ENCODE measurements at regions not wholly inside any gene's neighbourhood (a gene's known extent, or its start where the extent isn't known, plus 50 kb on each side); places are given as distances from the start of the nearest gene placed in this dataset.

GRCh38 chr10:61024151-61024855 lies 80.3 kb upstream of the RHOBTB1 start:
- Mint-ChIP-seq H3K36me3 (no peaks in the 10 kb centered on the region), H3K9me3 (peaks cover 3% of the 10 kb centered on the region; the same call in 1 of the 2 replicates), H3K27ac (no peak overlapping the region), H3K27me3 (ENCODE audit: low read depth) (no peaks in the 10 kb centered on the region), H3K4me1 (peaks cover 7% of the 10 kb centered on the region), H3K4me3 (no peak overlapping the region)
- CTCF ChIA-PET: interaction anchor here (0.6 to 1.5 kb wide), 22 partner anchors 9 to 247 kb away, joined by 3 to 10 read pairs (median 3); no protein-coding TSS in a partner anchor
- TF ChIP-seq ZNF423 (CRISPR knock-in tag; IDR thresholded peaks at IDR 0.05): no peak
- TF ChIP-seq CREB1 (CRISPR knock-in tag; IDR thresholded peaks at IDR 0.05): no peak
- POLR2A ChIA-PET: no interaction called here
- no peak for ATAC-seq
- DNase-seq (ENCODE audit: low spot score): no peak

- H3K9me3 Mint-ChIP-seq: peaks cover 3% of the 10 kb centered on the region; the same call in 1 of the 2 replicates
- no peak for ATAC-seq
- H3K4me1 Mint-ChIP-seq: peaks cover 7% of the 10 kb centered on the region
- H3K27me3 Mint-ChIP-seq (ENCODE audit: low read depth): no peaks in the 10 kb centered on the region
- TF ChIP-seq PRDM15 (CRISPR knock-in tag; IDR thresholded peaks at IDR 0.05) (no peak), CREB1 (CRISPR knock-in tag; IDR thresholded peaks at IDR 0.05) (no peak), ATF3 (CRISPR knock-in tag; conservative IDR thresholded peaks at IDR 0.05) (no peak), CREM (CRISPR knock-in tag; IDR thresholded peaks at IDR 0.05) (no peak), AR (CRISPR knock-in tag; IDR thresholded peaks at IDR 0.05) (no peak), TEAD1 (CRISPR knock-in tag; IDR thresholded peaks at IDR 0.05) (no peak), ZBTB43 (CRISPR knock-in tag; IDR thresholded peaks at IDR 0.05) (no peak), ZNF281 (CRISPR knock-in tag; IDR thresholded peaks at IDR 0.05) (no peak), ATF6 (CRISPR knock-in tag; IDR thresholded peaks at IDR 0.05) (no peak), STAT6 (CRISPR knock-in tag; conservative IDR thresholded peaks at IDR 0.05; ENCODE audit: low read depth) (no peak), FOXP4 (CRISPR knock-in tag; IDR thresholded peaks at IDR 0.05) (no peak)
- no peak overlapping the region for H3K4me3 Mint-ChIP-seq
- H3K27ac Mint-ChIP-seq: no peak overlapping the region
- POLR2A ChIA-PET: no interaction called here
- no peaks in the 10 kb centered on the region for H3K36me3 Mint-ChIP-seq
- no peak for DNase-seq (ENCODE audit: low spot score)
- CTCF ChIA-PET: interaction anchor here (1.5 kb wide), 1 partner anchor 140 kb away, joined by 3 read pairs; no protein-coding TSS in a partner anchor
Observed at GRCh38 chr10:61023053-61023452, 79.1 kb upstream of the RHOBTB1 start.
